Gastrocnemius medialis (tissue), 4 donors: ENCODE measurements at regions not wholly inside any gene's neighbourhood (a gene's known extent, or its start where the extent isn't known, plus 50 kb on each side); places are given as distances from the start of the nearest gene placed in this dataset.

Experiments used
- ATAC-seq, 2 donors: fragments of 150-250 bp; one replicate each; pipeline ENCODE4 v1.9.1; 2016
- DNase-seq, 2 donors: peaks; one replicate each; pipeline ENCODE4 v3.0.0-alpha.2; 2019
- H3K27ac ChIP-seq, 4 donors: fragments of 200-600 bp; sonication (generic); 1 replicate in 1 of 4; 2 replicates in 3 of 4; pipeline ENCODE4 v1.5.1; 2016 to 2018; ENCODE audit warnings: mild to moderate bottlenecking in 2 of 4, moderate library complexity in 1 of 4
- H3K27me3 ChIP-seq, 3 donors: fragments of 200-600 bp; sonication (generic) in 2 of 3; 1 replicate in 1 of 3; 2 replicates in 2 of 3; pipeline versions ENCODE4 v1.5.1 to v1.6.0; 2016 to 2019; ENCODE audit warnings: mild to moderate bottlenecking in 1 of 3, moderate library complexity in 1 of 3
- H3K36me3 ChIP-seq, 2 donors: fragments of 200-600 bp; sonication (generic) in 1 of 2; one replicate each; pipeline ENCODE4 v1.5.1; 2017 to 2018
- H3K4me1 ChIP-seq, 2 donors: fragments of 200-600 bp; sonication (generic) in 1 of 2; one replicate each; pipeline ENCODE4 v1.5.1; 2016 to 2017; ENCODE audit warnings: mild to moderate bottlenecking in 2 of 2
- H3K4me3 ChIP-seq, 4 donors: fragments of 200-600 bp; sonication (generic) in 3 of 4; 1 replicate in 1 of 4; 2 replicates in 3 of 4; pipeline ENCODE4 v1.5.1; 2016 to 2019; ENCODE audit warnings: mild to moderate bottlenecking in 2 of 4
- H3K9me3 ChIP-seq, 3 donors: fragments of 200-600 bp; sonication (generic) in 2 of 3; 1 replicate in 1 of 3; 2 replicates in 2 of 3; pipeline ENCODE4 v1.5.1; 2016 to 2019
- POLR2A ChIP-seq, 2 donors: fragments of 450-650 bp; IDR thresholded peaks; one replicate each; pipeline ENCODE4 v1.6.1; 2017; ENCODE audit warnings: antibody characterized with exemption in 2 of 2, mild to moderate bottlenecking in 2 of 2, moderate library complexity in 2 of 2
- in situ Hi-C, 4 donors: fragments of 200-750 bp; cut with MboI; loops; one replicate each; pipeline versions ENCODE4 v1.15.0 to v1.8.0; 2017; ENCODE audit warnings: low sequenced_read_pairs in 4 of 4
- intact Hi-C: fragments of 100-400 bp; cut with DNase I; formaldehyde crosslinking; loops from one replicate; pipeline ENCODE4 v1.15.1; 2023; ENCODE audit warnings: low total_unique reads
- TF ChIP-seq, protein P1 (sequence below), 5 experiments: fragments of 450-650 bp in 3 of 5; fragments of 200-600 bp in 2 of 5; sonication (generic) in 2 of 5; IDR thresholded peaks in 4 of 5; conservative IDR thresholded peaks in 1 of 5; 1 replicate in 4 of 5; 2 replicates in 1 of 5; pipeline ENCODE4 v1.5.1; 2016 to 2019; ENCODE audit warnings: antibody characterized with exemption in 5 of 5, mild to moderate bottlenecking in 3 of 5, moderate library complexity in 3 of 5

DNA sequence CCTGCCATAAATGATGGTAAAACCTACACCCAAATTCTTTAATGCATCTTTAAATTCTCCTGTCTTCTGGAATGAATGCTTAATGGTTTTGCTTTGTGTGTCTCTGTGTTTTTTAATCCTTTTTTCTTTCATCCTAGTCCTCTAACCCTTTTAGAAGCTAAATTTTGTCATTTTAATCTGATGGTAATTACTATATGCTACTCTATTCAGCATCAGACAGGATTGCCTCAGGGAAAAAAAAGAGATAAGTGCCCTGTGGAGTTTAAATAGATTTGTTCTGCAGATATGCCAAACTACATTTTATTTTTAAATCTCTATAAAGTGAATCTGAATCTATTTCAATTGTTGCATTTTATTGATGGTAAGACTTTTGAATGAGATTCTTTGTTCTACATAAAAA lies 966.8 kb downstream of the NSUN3 start:
- H3K27me3 ChIP-seq, result no peaks in the 10 kb centered on the region
- no peak for ATAC-seq
- intact Hi-C loops, result no loop called here

GRCh38 chr3:95036526-95037021 lies 973.7 kb downstream of the NSUN3 start:
- no peak overlapping the region for H3K4me3 ChIP-seq
- no peak overlapping the region for H3K27ac ChIP-seq
- H3K4me1 ChIP-seq, result no peaks in the 10 kb centered on the region
- TF ChIP-seq, protein P1, sequence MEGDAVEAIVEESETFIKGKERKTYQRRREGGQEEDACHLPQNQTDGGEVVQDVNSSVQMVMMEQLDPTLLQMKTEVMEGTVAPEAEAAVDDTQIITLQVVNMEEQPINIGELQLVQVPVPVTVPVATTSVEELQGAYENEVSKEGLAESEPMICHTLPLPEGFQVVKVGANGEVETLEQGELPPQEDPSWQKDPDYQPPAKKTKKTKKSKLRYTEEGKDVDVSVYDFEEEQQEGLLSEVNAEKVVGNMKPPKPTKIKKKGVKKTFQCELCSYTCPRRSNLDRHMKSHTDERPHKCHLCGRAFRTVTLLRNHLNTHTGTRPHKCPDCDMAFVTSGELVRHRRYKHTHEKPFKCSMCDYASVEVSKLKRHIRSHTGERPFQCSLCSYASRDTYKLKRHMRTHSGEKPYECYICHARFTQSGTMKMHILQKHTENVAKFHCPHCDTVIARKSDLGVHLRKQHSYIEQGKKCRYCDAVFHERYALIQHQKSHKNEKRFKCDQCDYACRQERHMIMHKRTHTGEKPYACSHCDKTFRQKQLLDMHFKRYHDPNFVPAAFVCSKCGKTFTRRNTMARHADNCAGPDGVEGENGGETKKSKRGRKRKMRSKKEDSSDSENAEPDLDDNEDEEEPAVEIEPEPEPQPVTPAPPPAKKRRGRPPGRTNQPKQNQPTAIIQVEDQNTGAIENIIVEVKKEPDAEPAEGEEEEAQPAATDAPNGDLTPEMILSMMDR (IDR thresholded peaks at IDR 0.05 in 4 of 5, conservative IDR thresholded peaks at IDR 0.05 in 1 of 5), result no peak
- no peak for TF ChIP-seq POLR2A (IDR thresholded peaks at IDR 0.05)
- intact Hi-C loops (no loop called here), in situ Hi-C loops (no loop called here)
- ATAC-seq (no peak), DNase-seq (no peak)
- no peaks in the 10 kb centered on the region for H3K36me3 ChIP-seq
- H3K9me3 ChIP-seq, result no peaks in the 10 kb centered on the region
- H3K27me3 ChIP-seq, result no peaks in the 10 kb centered on the region

More for the DNA sequence above, 966.8 kb downstream of the NSUN3 start:
- H3K4me3 ChIP-seq, result no peak overlapping the region
- no peaks in the 10 kb centered on the region for H3K4me1 ChIP-seq
- TF ChIP-seq, protein P1 (IDR thresholded peaks at IDR 0.05 in 4 of 5, conservative IDR thresholded peaks at IDR 0.05 in 1 of 5), result no peak
- no peak for TF ChIP-seq POLR2A (IDR thresholded peaks at IDR 0.05)
- DNase-seq, result no peak
- H3K36me3 ChIP-seq, result no peaks in the 10 kb centered on the region
- no peak overlapping the region for H3K27ac ChIP-seq
- in situ Hi-C loops, result no loop called here
- no peaks in the 10 kb centered on the region for H3K9me3 ChIP-seq

DNA sequence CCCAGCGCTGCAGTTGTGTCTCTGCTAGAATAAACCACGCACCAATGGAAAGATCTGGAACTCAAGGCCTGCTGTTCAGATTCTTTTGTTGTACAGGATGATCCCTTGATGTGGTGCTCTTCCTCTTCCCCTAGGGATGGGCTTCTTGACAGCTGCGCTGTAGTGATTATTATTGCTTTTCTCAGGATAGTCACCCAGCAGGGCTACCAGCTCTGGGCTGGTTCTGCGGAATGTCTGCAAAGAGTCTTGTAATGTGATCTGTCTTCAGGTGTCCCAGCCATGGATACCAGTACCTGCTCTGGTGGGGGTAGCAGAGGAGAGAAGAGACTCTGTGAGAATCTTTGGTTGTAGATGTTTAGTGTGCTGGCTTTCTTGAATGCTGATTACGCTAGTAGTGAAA lies 974.2 kb downstream of the NSUN3 start:
- intact Hi-C loops (no loop called here), in situ Hi-C loops (no loop called here)
- no peaks in the 10 kb centered on the region for H3K27me3 ChIP-seq
- no peaks in the 10 kb centered on the region for H3K36me3 ChIP-seq
- no peak for DNase-seq
- TF ChIP-seq, protein P1 (IDR thresholded peaks at IDR 0.05 in 4 of 5, conservative IDR thresholded peaks at IDR 0.05 in 1 of 5), result no peak
- no peak for TF ChIP-seq POLR2A (IDR thresholded peaks at IDR 0.05)
- no peak overlapping the region for H3K4me3 ChIP-seq
- H3K9me3 ChIP-seq, result no peaks in the 10 kb centered on the region
- H3K27ac ChIP-seq, result no peak overlapping the region
- no peak for ATAC-seq
- H3K4me1 ChIP-seq, result no peaks in the 10 kb centered on the region

DNA sequence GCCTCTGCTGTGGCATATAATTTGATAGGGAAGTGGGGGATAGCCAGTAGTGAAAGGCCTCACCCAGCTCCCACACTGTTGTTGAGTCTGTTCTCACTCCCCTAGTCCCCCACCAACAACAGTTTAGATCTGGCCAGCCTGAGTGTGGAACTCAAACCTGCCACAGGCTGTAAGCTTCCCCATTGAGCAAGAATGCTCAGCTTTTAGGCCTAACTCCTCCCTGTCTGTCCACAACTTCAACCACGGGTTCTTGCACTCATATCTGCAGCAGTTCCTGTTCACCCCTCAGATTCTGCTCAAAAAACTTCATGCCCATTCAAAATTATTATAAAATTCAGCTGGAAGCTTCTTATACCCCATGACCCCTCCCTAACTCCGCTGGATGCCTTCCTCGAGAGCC lies 975.1 kb downstream of the NSUN3 start:
- DNase-seq (no peak), ATAC-seq (no peak)
- TF ChIP-seq, protein P1 (IDR thresholded peaks at IDR 0.05 in 4 of 5, conservative IDR thresholded peaks at IDR 0.05 in 1 of 5), result no peak
- TF ChIP-seq POLR2A (IDR thresholded peaks at IDR 0.05), result no peak
- H3K36me3 ChIP-seq, result no peaks in the 10 kb centered on the region
- no peaks in the 10 kb centered on the region for H3K4me1 ChIP-seq
- no peaks in the 10 kb centered on the region for H3K27me3 ChIP-seq
- no peak overlapping the region for H3K27ac ChIP-seq
- H3K4me3 ChIP-seq, result no peak overlapping the region
- in situ Hi-C loops (no loop called here), intact Hi-C loops (no loop called here)
- H3K9me3 ChIP-seq, result no peaks in the 10 kb centered on the region

DNA sequence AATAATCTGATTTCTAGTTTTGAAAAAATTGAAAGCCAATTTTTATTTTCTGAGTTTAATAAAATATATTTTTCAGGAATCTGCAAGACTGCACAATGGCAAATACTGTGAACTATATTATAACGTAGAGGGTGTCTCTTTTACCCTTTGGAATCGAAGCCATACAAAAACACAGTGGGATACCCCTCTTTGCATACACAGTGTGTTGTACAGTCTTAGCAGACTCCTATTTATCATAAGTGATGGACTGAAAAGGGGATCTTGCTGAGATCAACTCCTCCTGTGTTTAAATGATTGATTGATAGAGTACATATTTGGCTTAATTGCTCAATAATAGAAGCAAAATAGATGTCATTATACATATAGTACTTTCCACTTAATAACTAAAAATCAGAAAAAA lies 981.2 kb downstream of the NSUN3 start:
- H3K27ac ChIP-seq, result no peak overlapping the region
- in situ Hi-C loops, result no loop called here
- intact Hi-C loops, result no loop called here
- H3K27me3 ChIP-seq, result no peaks in the 10 kb centered on the region
- H3K36me3 ChIP-seq, result no peaks in the 10 kb centered on the region
- no peaks in the 10 kb centered on the region for H3K4me1 ChIP-seq
- TF ChIP-seq, protein P1 (IDR thresholded peaks at IDR 0.05 in 4 of 5, conservative IDR thresholded peaks at IDR 0.05 in 1 of 5), result no peak
- DNase-seq, result no peak
- no peak for ATAC-seq
- no peaks in the 10 kb centered on the region for H3K9me3 ChIP-seq
- no peak overlapping the region for H3K4me3 ChIP-seq
